OCI-LY1 (cell line): ENCODE measurements at regions not wholly inside any gene's neighbourhood (a gene's known extent, or its start where the extent isn't known, plus 50 kb on each side); places are given as distances from the start of the nearest gene placed in this dataset.

Source experiments
- EZH2 ChIP-seq: fragments of 200-600 bp; sonication (generic), shearing (Covaris generic); IDR thresholded peaks from 2 replicates; pipeline ENCODE4 v1.8.0; 2017; ENCODE audit warnings: borderline replicate concordance, mixed run types, mild to moderate bottlenecking, antibody characterized with exemption, low read length, moderate library complexity, mixed read lengths
- TF ChIP-seq, protein P1 (sequence below): fragments of 200-600 bp; sonication (generic), shearing (Covaris generic); IDR thresholded peaks from 2 replicates; pipeline ENCODE4 v1.5.1; 2017; ENCODE audit warnings: mild to moderate bottlenecking, antibody characterized with exemption, low read length, moderate library complexity, mixed read lengths

DNA sequence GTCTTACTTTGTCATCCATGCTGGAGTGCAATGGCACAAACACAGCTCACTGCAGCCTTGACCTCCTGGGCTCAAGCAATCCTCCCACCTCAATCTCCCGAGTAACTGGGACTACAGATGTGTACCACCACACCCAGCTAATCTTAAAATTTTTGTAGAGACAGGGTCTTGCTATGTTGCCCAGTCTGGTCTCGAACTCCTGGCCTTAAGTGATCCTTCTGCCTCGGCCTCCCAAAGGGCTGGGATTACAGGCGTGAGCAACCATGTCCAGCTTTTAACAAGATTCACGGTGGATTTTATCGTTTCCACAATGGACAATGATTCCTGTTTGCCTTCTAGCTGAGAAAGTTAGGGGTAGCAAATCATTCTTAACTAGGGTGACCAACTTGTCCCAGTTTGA, 165.9 kb downstream of the ZNF608 start:
- no peak for TF ChIP-seq EZH2
- TF ChIP-seq, protein P1, sequence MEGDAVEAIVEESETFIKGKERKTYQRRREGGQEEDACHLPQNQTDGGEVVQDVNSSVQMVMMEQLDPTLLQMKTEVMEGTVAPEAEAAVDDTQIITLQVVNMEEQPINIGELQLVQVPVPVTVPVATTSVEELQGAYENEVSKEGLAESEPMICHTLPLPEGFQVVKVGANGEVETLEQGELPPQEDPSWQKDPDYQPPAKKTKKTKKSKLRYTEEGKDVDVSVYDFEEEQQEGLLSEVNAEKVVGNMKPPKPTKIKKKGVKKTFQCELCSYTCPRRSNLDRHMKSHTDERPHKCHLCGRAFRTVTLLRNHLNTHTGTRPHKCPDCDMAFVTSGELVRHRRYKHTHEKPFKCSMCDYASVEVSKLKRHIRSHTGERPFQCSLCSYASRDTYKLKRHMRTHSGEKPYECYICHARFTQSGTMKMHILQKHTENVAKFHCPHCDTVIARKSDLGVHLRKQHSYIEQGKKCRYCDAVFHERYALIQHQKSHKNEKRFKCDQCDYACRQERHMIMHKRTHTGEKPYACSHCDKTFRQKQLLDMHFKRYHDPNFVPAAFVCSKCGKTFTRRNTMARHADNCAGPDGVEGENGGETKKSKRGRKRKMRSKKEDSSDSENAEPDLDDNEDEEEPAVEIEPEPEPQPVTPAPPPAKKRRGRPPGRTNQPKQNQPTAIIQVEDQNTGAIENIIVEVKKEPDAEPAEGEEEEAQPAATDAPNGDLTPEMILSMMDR: no peak
